Kidney glomerular epithelial cell (primary cell): ENCODE measurements at regions not wholly inside any gene's neighbourhood (a gene's known extent, or its start where the extent isn't known, plus 50 kb on each side); places are given as distances from the start of the nearest gene placed in this dataset.
A peak's percentile ranks its signal among the peaks of the same experiment; 100 is the strongest.
"Not testable (repeated sequence)": the region's sequence is repeated elsewhere in the genome, so short reads cannot be mapped to it uniquely, and the experiment has no call there.

ENCODE experiments used
- DNase-seq: peaks from one replicate; lab custom pipeline; 2025; lab: John Stamatoyannopoulos, UW

- DNase-seq, result no peak
Measured at GRCh38 chr7:67475293-67475692, 478.7 kb downstream of the TYW1 start.

GRCh38 chr7:67478066-67478465, 481.4 kb downstream of the TYW1 start:
- no peak for DNase-seq

- peak; percentile 25 for DNase-seq
Measured at GRCh38 chr7:67484244-67484751, 487.7 kb downstream of the TYW1 start.

GRCh38 chr7:67486401-67486800, 489.8 kb downstream of the TYW1 start:
- DNase-seq, result no peak

- DNase-seq, result no peak
Measured at GRCh38 chr7:67487316-67487715, 490.7 kb downstream of the TYW1 start.

- DNase-seq, result no peak
Measured at GRCh38 chr7:67489881-67490280, 493.2 kb downstream of the TYW1 start.

GRCh38 chr7:67493366-67493765, 496.7 kb downstream of the TYW1 start:
- no peak for DNase-seq

- no peak for DNase-seq
Measured at GRCh38 chr7:67496589-67496988, 500.0 kb downstream of the TYW1 start.

- not testable (repeated sequence) for DNase-seq
Measured at GRCh38 chr7:67497914-67498313, 501.3 kb downstream of the TYW1 start.

- DNase-seq, result no peak
Measured at GRCh38 chr7:67502929-67503328, 506.3 kb downstream of the TYW1 start.

GRCh38 chr7:67505449-67505848, 508.8 kb downstream of the TYW1 start:
- no peak for DNase-seq

- no peak for DNase-seq
Measured at GRCh38 chr7:67512481-67512880, 515.8 kb downstream of the TYW1 start.

- DNase-seq, result no peak
Measured at GRCh38 chr7:67518580-67518979, 521.9 kb downstream of the TYW1 start.

- no peak for DNase-seq
Measured at GRCh38 chr7:67519171-67519570, 522.5 kb downstream of the TYW1 start.

GRCh38 chr7:67522504-67522903, 525.9 kb downstream of the TYW1 start:
- DNase-seq, result no peak

GRCh38 chr7:67523713-67524112, 527.1 kb downstream of the TYW1 start:
- DNase-seq, result no peak

- no peak for DNase-seq
Measured at GRCh38 chr7:67525588-67525987, 529.0 kb downstream of the TYW1 start.

GRCh38 chr7:67535241-67535989, 538.8 kb downstream of the TYW1 start:
- DNase-seq, result no peak

GRCh38 chr7:67542916-67543315, 546.3 kb downstream of the TYW1 start:
- no peak for DNase-seq

GRCh38 chr7:67547183-67547907, 550.7 kb downstream of the TYW1 start:
- DNase-seq, result no peak

- DNase-seq, result no peak
Measured at GRCh38 chr7:67549126-67549525, 552.5 kb downstream of the TYW1 start.

GRCh38 chr7:67550801-67551436, 554.3 kb downstream of the TYW1 start:
- no peak for DNase-seq

GRCh38 chr7:67552738-67553137, 556.1 kb downstream of the TYW1 start:
- DNase-seq, result no peak
